Panc1 (cell line): ENCODE measurements at regions not wholly inside any gene's neighbourhood (a gene's known extent, or its start where the extent isn't known, plus 50 kb on each side); places are given as distances from the start of the nearest gene placed in this dataset.

Source experiments
- ATAC-seq: fragments of 200-7000 bp; cut with Tn5 transposase; 2 replicates; pipeline ENCODE4 v1.9.1; 2020; ENCODE audit warnings: mild to moderate bottlenecking, moderate library complexity
- BruUV-seq: library from RNA; stranded (reverse); fragments of 400-500 nt; replicated peaks from 2 replicates; lab custom pipeline; 2021; lab: Mats Ljungman, UMichigan
- CTCF ChIA-PET: fragments of 300-600 bp; sonication (Branson Sonifier 250); formaldehyde crosslinking; loops from one replicate; lab custom pipeline; 2022; ENCODE audit warnings: antibody characterized with exemption; lab: Charles Lee
- POLR2A ChIA-PET: fragments of 300-600 bp; sonication (Branson Sonifier 250); formaldehyde crosslinking; loops from one replicate; lab custom pipeline; 2022; ENCODE audit warnings: antibody characterized with exemption; lab: Charles Lee
- DNase-seq: peaks from one replicate; pipeline ENCODE4 v3.0.0-alpha.2; 2010; ENCODE audit warnings: low read depth, low spot score
- H3K27ac ChIP-seq: 2 replicates; pipeline ENCODE4 v1.5.1; 2011; ENCODE audit warnings: mild to moderate bottlenecking, low read length, inconsistent platforms
- H3K27me3 ChIP-seq: fragments of 200-500 bp; sonication (Bioruptor generic); 2 replicates; pipeline ENCODE4 v1.6.0; 2014; ENCODE audit warnings: low read length, inconsistent platforms; ENCODE audit not compliant: control insufficient read depth, insufficient read depth
- H3K36me3 ChIP-seq: fragments of 200-500 bp; sonication (Bioruptor generic); 2 replicates; pipeline ENCODE4 v1.5.1; 2014; ENCODE audit warnings: inconsistent platforms, mild to moderate bottlenecking, low read length, moderate library complexity; ENCODE audit not compliant: control insufficient read depth, insufficient read depth
- H3K4me1 ChIP-seq: 2 replicates; pipeline ENCODE4 v1.5.1; 2011; ENCODE audit warnings: inconsistent platforms, mild to moderate bottlenecking, low read length, moderate library complexity; ENCODE audit not compliant: control insufficient read depth, insufficient read depth
- H3K4me3 ChIP-seq, 2 experiments: 2 replicates each; pipeline ENCODE4 v1.5.1; 2011 to 2012; ENCODE audit warnings: low read depth in 2 of 2, low read length in 2 of 2, mild to moderate bottlenecking in 2 of 2, inconsistent platforms in 1 of 2, moderate library complexity in 1 of 2
- H3K9me3 ChIP-seq: fragments of 200-500 bp; sonication (Bioruptor generic); 2 replicates; pipeline ENCODE4 v1.5.1; 2014; ENCODE audit warnings: low read depth, mild to moderate bottlenecking, inconsistent platforms, low read length, moderate library complexity; ENCODE audit not compliant: control insufficient read depth, insufficient read depth
- POLR2AphosphoS5 ChIP-seq: IDR thresholded peaks from 2 replicates; pipeline ENCODE4 v1.6.1; 2012; ENCODE audit warnings: mild to moderate bottlenecking, low read depth, low read length, moderate library complexity
- REST ChIP-seq, 2 experiments: IDR thresholded peaks; 2 replicates each; pipeline ENCODE4 v1.6.1; 2011 to 2012; ENCODE audit warnings: low read depth in 2 of 2, control low read depth in 1 of 2, low read length in 1 of 2, mild to moderate bottlenecking in 1 of 2, moderate library complexity in 1 of 2; ENCODE audit not compliant: insufficient read depth in 1 of 2
- SIN3A ChIP-seq: IDR thresholded peaks from 2 replicates; pipeline ENCODE4 v1.6.1; 2012; ENCODE audit warnings: low read depth, mild to moderate bottlenecking, low read length, moderate library complexity, borderline replicate concordance; ENCODE audit not compliant: insufficient read depth
- TCF7L2 ChIP-seq: IDR thresholded peaks from 2 replicates; pipeline ENCODE4 v1.6.1; 2011; ENCODE audit warnings: mild to moderate bottlenecking, low read depth, low read length, inconsistent platforms
- in situ Hi-C: cut with HindIII; loops from 2 replicates; pipeline ENCODE4 v1.10.0; 2016; ENCODE audit warnings: low sequenced_read_pairs, low pct_unique_long_range_greater_than_20kb
- intact Hi-C: fragments of 100-400 bp; cut with micrococcal nuclease; formaldehyde crosslinking; loops from one replicate; pipeline ENCODE4 v1.10.0; 2022; ENCODE audit not compliant: unreplicated experiment
- TF ChIP-seq, protein P1 (sequence below): fragments of 450-650 bp; IDR thresholded peaks from 2 replicates; pipeline ENCODE4 v1.5.1; 2017; ENCODE audit warnings: mild to moderate bottlenecking

GRCh38 chr6:92364948-92365541 is 1054.3 kb downstream of the EPHA7 start:
- in situ Hi-C loops (no loop called here), intact Hi-C loops (no loop called here)
- no peaks in the 10 kb centered on the region for H3K27me3 ChIP-seq
- H3K27ac ChIP-seq = no peak overlapping the region
- H3K9me3 ChIP-seq = peaks cover 3% of the 10 kb centered on the region; the same call in 1 of the 2 replicates
- ChIA-PET CTCF (no interaction called here), POLR2A (no interaction called here)
- no peaks in the 10 kb centered on the region for H3K4me1 ChIP-seq
- ATAC-seq (no peak), DNase-seq (no peak)
- no TSS peak for BruUV-seq
- no peaks in the 10 kb centered on the region for H3K36me3 ChIP-seq
- TF ChIP-seq REST (IDR thresholded peaks at IDR 0.05; ENCODE audit: insufficient read depth in 1 of 2, low read depth in 2 of 2, low read length in 1 of 2) (no peak), POLR2AphosphoS5 (no peak), TCF7L2 (no peak), SIN3A (no peak)
- TF ChIP-seq, protein P1, sequence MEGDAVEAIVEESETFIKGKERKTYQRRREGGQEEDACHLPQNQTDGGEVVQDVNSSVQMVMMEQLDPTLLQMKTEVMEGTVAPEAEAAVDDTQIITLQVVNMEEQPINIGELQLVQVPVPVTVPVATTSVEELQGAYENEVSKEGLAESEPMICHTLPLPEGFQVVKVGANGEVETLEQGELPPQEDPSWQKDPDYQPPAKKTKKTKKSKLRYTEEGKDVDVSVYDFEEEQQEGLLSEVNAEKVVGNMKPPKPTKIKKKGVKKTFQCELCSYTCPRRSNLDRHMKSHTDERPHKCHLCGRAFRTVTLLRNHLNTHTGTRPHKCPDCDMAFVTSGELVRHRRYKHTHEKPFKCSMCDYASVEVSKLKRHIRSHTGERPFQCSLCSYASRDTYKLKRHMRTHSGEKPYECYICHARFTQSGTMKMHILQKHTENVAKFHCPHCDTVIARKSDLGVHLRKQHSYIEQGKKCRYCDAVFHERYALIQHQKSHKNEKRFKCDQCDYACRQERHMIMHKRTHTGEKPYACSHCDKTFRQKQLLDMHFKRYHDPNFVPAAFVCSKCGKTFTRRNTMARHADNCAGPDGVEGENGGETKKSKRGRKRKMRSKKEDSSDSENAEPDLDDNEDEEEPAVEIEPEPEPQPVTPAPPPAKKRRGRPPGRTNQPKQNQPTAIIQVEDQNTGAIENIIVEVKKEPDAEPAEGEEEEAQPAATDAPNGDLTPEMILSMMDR = no peak
- H3K4me3 ChIP-seq = no peak overlapping the region

- TF ChIP-seq, protein P1 = no peak
- TF ChIP-seq TCF7L2 (no peak), REST (IDR thresholded peaks at IDR 0.05; ENCODE audit: insufficient read depth in 1 of 2, low read depth in 2 of 2, low read length in 1 of 2) (no peak), POLR2AphosphoS5 (no peak), SIN3A (no peak)
- CTCF ChIA-PET = no interaction called here
- POLR2A ChIA-PET = no interaction called here
These were observed 1056.2 kb downstream of the EPHA7 start for GRCh38 chr6:92363111-92363510.

More at GRCh38 chr6:92363111-92363510, 1056.2 kb downstream of the EPHA7 start:
- Histone ChIP-seq H3K4me1 (no peaks in the 10 kb centered on the region), H3K9me3 (peaks cover 3% of the 10 kb centered on the region; the same call in 1 of the 2 replicates), H3K36me3 (no peaks in the 10 kb centered on the region), H3K27ac (no peak overlapping the region), H3K4me3 (no peak overlapping the region), H3K27me3 (no peaks in the 10 kb centered on the region)
- intact Hi-C loops (no loop called here), in situ Hi-C loops (no loop called here)
- BruUV-seq = no TSS peak
- DNase-seq (no peak), ATAC-seq (no peak)
